ENCODE measurements at regions not wholly inside any gene's neighbourhood (a gene's known extent, or its start where the extent isn't known, plus 50 kb on each side); places are given as distances from the start of the nearest gene placed in this dataset.

- H3K4me3 ChIP-seq (ENCODE audit: low read length), result no peak overlapping the region
- TF ChIP-seq CTCF (conservative IDR thresholded peaks at IDR 0.05; ENCODE audit: low read length), result no peak
- no peak for DNase-seq (ENCODE audit: low read depth)
These were observed 299.7 kb upstream of the FBXO33 start for GRCh38 chr14:39731912-39732311.

GRCh38 chr14:39726563-39726962 lies 294.3 kb upstream of the FBXO33 start:
- no peak overlapping the region for H3K4me3 ChIP-seq (ENCODE audit: low read length)
- DNase-seq (ENCODE audit: low read depth), result no peak
- no peak for TF ChIP-seq CTCF (conservative IDR thresholded peaks at IDR 0.05; ENCODE audit: low read length)

GRCh38 chr14:39722547-39723273 lies 290.5 kb upstream of the FBXO33 start:
- H3K4me3 ChIP-seq (ENCODE audit: low read length), result no peak overlapping the region
- TF ChIP-seq CTCF (conservative IDR thresholded peaks at IDR 0.05; ENCODE audit: low read length), result no peak
- DNase-seq (ENCODE audit: low read depth), result no peak

GRCh38 chr14:39716987-39717570 lies 284.8 kb upstream of the FBXO33 start:
- no peak for DNase-seq (ENCODE audit: low read depth)
- no peak for TF ChIP-seq CTCF (conservative IDR thresholded peaks at IDR 0.05; ENCODE audit: low read length)
- H3K4me3 ChIP-seq (ENCODE audit: low read length), result no peak overlapping the region

GRCh38 chr14:39712293-39712999 lies 280.2 kb upstream of the FBXO33 start:
- DNase-seq (ENCODE audit: low read depth), result no peak
- H3K4me3 ChIP-seq (ENCODE audit: low read length), result no peak overlapping the region
- TF ChIP-seq CTCF (conservative IDR thresholded peaks at IDR 0.05; ENCODE audit: low read length), result no peak

- no peak for TF ChIP-seq CTCF (conservative IDR thresholded peaks at IDR 0.05; ENCODE audit: low read length)
- DNase-seq (ENCODE audit: low read depth), result no peak
- H3K4me3 ChIP-seq (ENCODE audit: low read length), result no peak overlapping the region
These were observed 272.4 kb upstream of the FBXO33 start for GRCh38 chr14:39704594-39704993.

- DNase-seq (ENCODE audit: low read depth), result no peak
- TF ChIP-seq CTCF (conservative IDR thresholded peaks at IDR 0.05; ENCODE audit: low read length), result no peak
- no peak overlapping the region for H3K4me3 ChIP-seq (ENCODE audit: low read length)
These were observed 262.1 kb upstream of the FBXO33 start for GRCh38 chr14:39694341-39694740.

Measured in AG10803 (cell line).